ENCODE measurements at regions not wholly inside any gene's neighbourhood (a gene's known extent, or its start where the extent isn't known, plus 50 kb on each side); places are given as distances from the start of the nearest gene placed in this dataset.
A peak's percentile ranks its signal among the peaks of the same experiment; 100 is the strongest.

GRCh38 chr20:23231561-23232218, 118.9 kb upstream of the NXT1 start:
- DNase-seq (ENCODE audit: low spot score), result no peak

DNA sequence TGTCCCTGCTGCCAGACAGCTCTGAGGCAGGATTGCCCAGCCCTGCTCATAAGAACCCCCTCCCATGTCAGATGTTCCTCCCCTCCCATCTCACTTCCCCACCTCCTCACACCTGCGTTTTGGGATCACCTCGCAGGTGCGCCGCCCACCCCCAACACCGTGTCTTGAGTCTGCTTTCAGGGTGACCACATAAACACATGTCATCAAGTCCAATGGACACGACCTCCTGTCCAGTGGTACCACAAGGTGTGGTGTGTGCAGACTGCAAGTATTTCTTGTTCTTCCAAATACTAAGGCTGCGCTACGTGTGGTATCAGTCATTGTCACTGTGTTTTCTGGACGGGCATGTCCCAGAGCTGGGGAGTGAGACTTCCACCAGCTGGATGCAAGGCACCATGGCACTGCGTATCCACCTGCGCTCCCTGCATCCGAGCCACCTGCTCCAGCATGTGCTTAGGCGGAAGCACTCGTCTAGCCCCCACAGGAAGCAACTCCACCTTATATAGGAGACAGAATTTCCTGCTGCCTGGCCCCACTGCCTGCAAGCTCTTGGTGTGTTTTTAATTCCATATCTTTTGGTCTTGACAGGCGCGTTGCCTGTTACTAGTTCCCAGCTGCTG, 119.7 kb upstream of the NXT1 start:
- no peak for DNase-seq (ENCODE audit: low spot score)

DNA sequence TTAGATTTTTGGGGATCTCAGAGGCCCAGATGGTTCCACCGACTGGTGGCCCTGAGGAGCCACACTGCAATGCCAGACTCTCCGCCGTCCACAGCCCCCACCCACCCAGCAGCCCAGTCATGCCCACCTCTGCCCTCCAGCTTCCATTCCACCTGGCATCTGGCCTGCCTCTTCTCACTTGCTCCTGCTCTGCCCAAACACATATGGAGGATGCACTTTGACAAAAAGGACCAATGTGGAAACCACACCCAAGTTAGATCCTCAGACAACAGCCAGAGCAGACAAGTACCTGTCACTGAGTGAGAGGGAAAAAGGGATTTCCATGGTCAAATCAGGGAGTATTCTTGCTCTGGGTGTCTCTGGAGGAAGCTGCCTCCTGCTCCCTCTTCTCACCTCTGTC, 120.6 kb upstream of the NXT1 start:
- DNase-seq (ENCODE audit: low spot score), result no peak

DNA sequence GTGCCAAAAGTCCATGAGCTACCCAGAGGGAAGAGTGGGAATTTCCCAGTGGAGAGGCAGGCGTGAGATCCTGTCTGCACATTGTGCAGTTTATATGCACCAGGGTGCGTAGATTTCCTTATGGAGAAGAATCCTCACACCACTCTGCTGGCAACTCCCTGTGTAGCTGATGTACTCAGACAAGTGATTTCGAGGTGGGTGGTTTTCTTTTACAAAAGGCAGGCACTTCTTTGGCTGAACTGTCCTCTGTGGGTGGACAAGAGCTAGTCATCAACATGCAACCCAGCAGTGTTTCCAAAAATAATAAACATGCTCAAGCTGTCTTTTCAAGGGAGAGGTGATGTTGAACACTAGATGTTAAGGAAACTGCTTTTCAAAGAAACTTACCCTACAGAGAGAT, 121.7 kb upstream of the NXT1 start:
- no peak for DNase-seq (ENCODE audit: low spot score)

DNA sequence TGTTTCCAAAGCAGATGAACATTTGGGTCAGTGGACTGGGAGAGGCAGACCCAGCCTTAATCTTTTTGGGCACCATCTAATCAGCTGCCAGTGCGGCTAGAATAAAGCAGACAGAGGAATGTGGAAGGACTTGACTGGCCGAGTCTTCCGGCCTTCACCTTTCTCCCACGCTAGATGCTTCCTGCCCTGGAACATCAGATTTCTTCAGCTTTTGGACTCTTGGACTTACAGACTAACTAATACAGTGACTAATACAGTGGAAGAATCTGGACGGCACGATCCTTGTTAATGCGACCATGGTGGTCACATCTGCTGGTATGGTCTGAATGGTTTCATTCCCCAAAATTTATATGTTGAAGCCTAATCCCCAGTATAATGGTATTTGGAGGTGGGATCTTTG, 122.6 kb upstream of the NXT1 start:
- no peak for DNase-seq (ENCODE audit: low spot score)

GRCh38 chr20:23227274-23227673, 123.3 kb upstream of the NXT1 start:
- DNase-seq (ENCODE audit: low spot score), result no peak

- DNase-seq (ENCODE audit: low spot score), result no peak
Measured at GRCh38 chr20:23226612-23227265, 123.9 kb upstream of the NXT1 start.

GRCh38 chr20:23225407-23226060, 125.1 kb upstream of the NXT1 start:
- no peak for DNase-seq (ENCODE audit: low spot score)

GRCh38 chr20:23224806-23225205, 125.8 kb upstream of the NXT1 start:
- DNase-seq (ENCODE audit: low spot score), result no peak

DNA sequence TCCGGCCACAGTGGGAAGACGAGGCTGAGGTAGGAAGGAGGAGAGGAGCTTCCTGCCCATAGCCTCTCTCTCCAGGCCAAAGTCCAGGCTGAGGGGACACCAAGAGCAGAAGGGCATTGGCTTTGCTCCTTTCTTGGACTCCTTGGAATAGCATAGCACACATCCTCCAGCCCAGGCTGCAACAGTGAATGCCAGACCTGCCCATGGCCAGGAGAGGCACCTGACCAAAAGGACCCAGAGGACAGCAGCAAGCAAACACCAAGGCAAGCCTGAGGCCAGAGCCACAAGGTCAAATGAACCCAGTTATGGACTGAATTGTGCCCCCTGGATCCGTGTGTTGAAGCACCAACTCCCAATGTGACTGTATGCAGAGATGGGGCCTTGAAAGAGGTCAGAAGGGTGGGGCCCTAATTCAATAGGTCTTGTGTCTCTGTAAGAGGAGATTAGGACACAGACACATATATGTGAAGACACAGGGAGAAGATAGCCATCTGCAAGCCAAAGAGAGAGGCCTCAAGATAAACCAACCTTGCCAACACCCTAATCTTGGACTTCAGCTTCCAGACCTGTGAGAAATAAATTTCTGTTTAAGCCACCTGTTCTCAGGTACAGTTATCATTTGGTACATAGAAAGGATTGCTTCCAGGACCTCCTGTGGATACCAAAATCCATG, 126.5 kb upstream of the NXT1 start:
- peak; percentile 9 for DNase-seq (ENCODE audit: low spot score)

DNA sequence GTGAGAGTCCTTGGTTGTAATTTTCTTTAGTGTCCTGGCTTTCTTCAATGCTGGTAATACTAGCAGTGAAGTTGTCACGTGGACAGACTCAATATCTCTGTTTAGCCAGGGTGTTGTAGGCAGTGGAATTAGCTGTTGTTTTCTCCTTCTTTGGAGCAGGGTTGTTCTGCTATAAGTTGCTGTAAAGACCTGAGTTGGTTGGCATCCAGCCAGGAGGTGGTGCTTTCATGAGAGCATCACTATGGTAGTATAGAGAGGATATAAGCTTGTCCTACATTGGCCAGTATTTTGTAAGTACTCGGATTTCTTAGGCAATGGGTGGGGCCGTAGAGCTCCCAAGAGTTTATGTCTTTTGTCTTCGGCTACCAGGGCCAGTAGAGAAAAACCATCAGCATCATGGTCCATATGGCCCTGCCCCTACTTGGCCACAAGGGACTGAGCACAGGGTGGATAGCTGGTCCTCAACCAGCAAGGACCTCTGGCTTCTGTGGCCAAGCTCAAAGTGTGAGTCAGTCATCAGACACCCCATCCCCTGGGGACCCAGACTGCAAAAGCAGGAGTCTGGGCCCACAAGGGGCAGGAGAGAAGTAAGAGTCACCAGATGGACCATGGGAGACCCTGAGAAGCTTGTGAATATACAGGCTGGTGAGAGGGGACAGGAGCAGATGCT, 127.9 kb upstream of the NXT1 start:
- DNase-seq (ENCODE audit: low spot score), result no peak

- DNase-seq (ENCODE audit: low spot score), result no peak
Measured at GRCh38 chr20:23217023-23217422, 130.9 kb upstream of the CD93 start.

- DNase-seq (ENCODE audit: low spot score), result no peak
Measured at GRCh38 chr20:23215344-23215995, 129.3 kb upstream of the CD93 start.

GRCh38 chr20:23214903-23215302, 128.8 kb upstream of the CD93 start:
- DNase-seq (ENCODE audit: low spot score), result no peak

DNA sequence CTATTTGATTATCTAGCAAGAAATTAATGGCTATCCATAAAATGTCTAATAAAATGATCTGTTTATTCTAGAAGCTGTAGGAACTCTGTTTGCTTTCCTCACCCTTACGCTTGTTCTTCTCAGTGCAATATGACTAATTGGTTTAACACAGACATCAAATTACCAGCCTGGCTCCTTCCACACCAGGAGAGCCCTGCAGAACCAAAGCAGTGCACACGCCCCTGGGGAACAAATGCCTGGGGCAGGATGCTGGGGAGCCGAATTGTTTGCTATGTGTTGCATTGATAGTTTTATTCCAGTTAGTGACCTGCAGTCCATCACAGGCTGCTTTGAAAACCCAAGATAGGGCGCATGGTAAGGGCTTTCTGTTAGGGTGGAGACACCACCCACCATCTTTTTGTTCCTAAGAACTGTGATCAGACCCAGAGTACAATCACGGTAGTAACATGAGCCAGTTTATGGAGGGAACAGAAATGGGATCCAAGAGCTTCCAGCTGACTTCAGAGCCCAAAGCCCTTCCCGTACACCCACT, 126.4 kb upstream of the CD93 start:
- DNase-seq (ENCODE audit: low spot score), result no peak

GRCh38 chr20:23212011-23212410, 125.9 kb upstream of the CD93 start:
- DNase-seq (ENCODE audit: low spot score), result no peak

DNA sequence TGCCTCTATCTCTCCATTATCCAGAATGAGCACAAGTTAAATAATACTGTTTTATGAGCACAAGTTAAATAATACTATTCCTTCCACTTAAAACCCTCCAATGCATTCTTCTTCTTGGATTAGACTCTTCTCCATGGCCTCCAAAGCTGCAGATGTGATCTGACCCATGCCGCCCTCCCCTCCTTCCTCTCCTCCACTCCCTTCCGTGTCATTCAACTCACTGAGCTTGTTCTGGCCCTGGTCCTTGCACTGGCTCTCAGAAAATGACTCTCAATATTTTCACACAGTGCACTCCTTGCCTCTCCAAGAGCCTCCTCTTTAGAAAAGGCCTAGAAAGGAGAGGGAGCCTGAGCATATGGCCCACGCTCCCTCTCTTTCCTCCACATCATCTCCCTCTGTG, 125.0 kb upstream of the CD93 start:
- DNase-seq (ENCODE audit: low spot score), result no peak

- no peak for DNase-seq (ENCODE audit: low spot score)
Measured at GRCh38 chr20:23207826-23208540, 121.9 kb upstream of the CD93 start.

GRCh38 chr20:23206995-23207394, 120.9 kb upstream of the CD93 start:
- no peak for DNase-seq (ENCODE audit: low spot score)

DNA sequence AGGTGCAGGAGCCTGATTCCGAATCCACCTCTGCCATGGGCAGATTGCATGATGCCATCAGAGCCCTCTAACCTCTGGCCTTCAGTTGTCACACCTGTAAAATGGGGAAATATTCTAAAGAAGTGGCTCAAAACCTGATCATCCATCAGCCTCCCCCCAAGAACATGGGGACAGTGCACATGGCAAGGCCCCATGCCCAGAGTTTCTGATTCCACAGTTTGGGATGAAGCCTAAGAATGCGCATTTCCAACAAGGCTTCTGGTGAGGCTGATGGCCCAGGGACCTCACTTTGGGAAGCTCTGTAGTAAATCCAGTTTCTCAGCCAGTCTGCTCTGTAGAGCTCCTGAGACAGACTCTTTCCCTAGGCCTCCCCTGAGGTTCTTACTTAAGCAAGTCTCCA, 119.9 kb upstream of the CD93 start:
- DNase-seq (ENCODE audit: low spot score), result no peak
